DMS 273 treated with DMSO at 0.1 percent for 48 hours (cell line): ENCODE measurements at regions not wholly inside any gene's neighbourhood (a gene's known extent, or its start where the extent isn't known, plus 50 kb on each side); places are given as distances from the start of the nearest gene placed in this dataset.
"Not testable (repeated sequence)": the region's sequence is repeated elsewhere in the genome, so short reads cannot be mapped to it uniquely, and the experiment has no call there.

Experiments used
- DNase-seq: peaks from one replicate; lab custom pipeline; 2025; lab: John Stamatoyannopoulos, UW

- no peak for DNase-seq
These were observed 64.5 kb upstream of the ADAMTS2 start for GRCh38 chr5:179409806-179410205.

- DNase-seq = no peak
These were observed 63.4 kb upstream of the ADAMTS2 start for GRCh38 chr5:179408611-179409010.

- DNase-seq = peak; percentile 29
These were observed 62.2 kb upstream of the ADAMTS2 start for GRCh38 chr5:179407191-179408175.

GRCh38 chr5:179406031-179406961, 61.0 kb upstream of the ADAMTS2 start:
- DNase-seq = no peak

- DNase-seq = no peak
These were observed 60.3 kb upstream of the ADAMTS2 start for GRCh38 chr5:179405426-179406030.

- no peak for DNase-seq
These were observed 59.8 kb upstream of the ADAMTS2 start for GRCh38 chr5:179405054-179405416.

- DNase-seq = no peak
These were observed 59.2 kb upstream of the ADAMTS2 start for GRCh38 chr5:179404321-179405053.

- DNase-seq = no peak
These were observed 58.3 kb upstream of the ADAMTS2 start for GRCh38 chr5:179403426-179404147.

GRCh38 chr5:179400435-179400834, 55.2 kb upstream of the ADAMTS2 start:
- not testable (repeated sequence) for DNase-seq

- no peak for DNase-seq
These were observed 54.8 kb upstream of the ADAMTS2 start for GRCh38 chr5:179400020-179400419.

- DNase-seq = not testable (repeated sequence)
These were observed 54.1 kb upstream of the ADAMTS2 start for GRCh38 chr5:179399327-179399726.

GRCh38 chr5:179397516-179397915, 52.3 kb upstream of the ADAMTS2 start:
- DNase-seq = no peak
